Esophagus muscularis mucosa (tissue), 4 donors: ENCODE measurements at regions not wholly inside any gene's neighbourhood (a gene's known extent, or its start where the extent isn't known, plus 50 kb on each side); places are given as distances from the start of the nearest gene placed in this dataset.

Experiments used
- DNase-seq: peaks from one replicate; pipeline ENCODE4 v3.0.0-alpha.2; 2017; ENCODE audit errors: extremely low spot score
- H3K27ac ChIP-seq, 4 donors: fragments of 200-600 bp; sonication (generic); replicated peaks in 1 of 4; 1 replicate in 3 of 4; 2 replicates in 1 of 4; pipeline ENCODE4 v1.5.1; 2016 to 2019; ENCODE audit warnings: mild to moderate bottlenecking in 1 of 4
- H3K27me3 ChIP-seq, 4 donors: fragments of 200-600 bp; sonication (generic); one replicate each; pipeline versions ENCODE4 v1.5.1 to v1.6.0; 2016 to 2019
- H3K36me3 ChIP-seq, 4 donors: fragments of 200-600 bp; sonication (generic); one replicate each; pipeline ENCODE4 v1.5.1; 2016 to 2019
- H3K4me1 ChIP-seq, 4 donors: fragments of 200-600 bp; sonication (generic); one replicate each; pipeline ENCODE4 v1.5.1; 2016 to 2019
- H3K4me3 ChIP-seq, 4 donors: fragments of 200-600 bp; sonication (generic); 1 replicate in 2 of 4; 2 replicates in 2 of 4; pipeline ENCODE4 v1.5.1; 2016 to 2019; ENCODE audit warnings: mild to moderate bottlenecking in 4 of 4, moderate library complexity in 1 of 4
- H3K9me3 ChIP-seq, 4 donors: fragments of 200-600 bp; sonication (generic); 1 replicate in 3 of 4; 2 replicates in 1 of 4; pipeline ENCODE4 v1.5.1; 2016 to 2019
- CTCF ChIP-seq, 3 experiments: fragments of 200-600 bp in 2 of 3; fragments of 450-650 bp in 1 of 3; sonication (generic) in 2 of 3; IDR thresholded peaks; one replicate each; pipeline ENCODE4 v1.5.1; 2017 to 2019; ENCODE audit warnings: antibody characterized with exemption in 3 of 3, mild to moderate bottlenecking in 2 of 3, moderate library complexity in 1 of 3
- EP300 ChIP-seq: sonication (generic); formaldehyde crosslinking; IDR thresholded peaks from one replicate; pipeline ENCODE4 v1.6.1; 2017; ENCODE audit warnings: antibody characterized with exemption
- POLR2A ChIP-seq: fragments of 450-650 bp; IDR thresholded peaks from one replicate; pipeline ENCODE4 v1.6.1; 2017; ENCODE audit warnings: antibody characterized with exemption, moderate library complexity, mild to moderate bottlenecking, low read depth
- POLR2AphosphoS5 ChIP-seq, 2 donors: sonication (generic); formaldehyde crosslinking; IDR thresholded peaks; one replicate each; pipeline ENCODE4 v1.6.1; 2017; ENCODE audit warnings: antibody characterized with exemption in 2 of 2
- WGBS: methylation state at CpG from one replicate; pipeline ENCODE4 v1.1.5; 2018; 5-methylcytosine and 5-hydroxymethylcytosine counted together
- intact Hi-C: fragments of 100-400 bp; cut with DNase I; formaldehyde crosslinking; loops from one replicate; pipeline ENCODE4 v1.15.1; 2023

- WGBS: 82% methylated on average over 1 of the region's 1 CpG
- Histone ChIP-seq H3K27ac (no peak overlapping the region), H3K27me3 (no peaks in the 10 kb centered on the region), H3K36me3 (no peaks in the 10 kb centered on the region), H3K4me3 (no peak overlapping the region), H3K4me1 (no peaks in the 10 kb centered on the region), H3K9me3 (peaks cover 0 to 8% (median 0%) of the 10 kb centered on the region in 4 donors)
- peak; percentile 77 for DNase-seq
- intact Hi-C loops: no loop called here
- TF ChIP-seq POLR2A (no peak), POLR2AphosphoS5 (IDR thresholded peaks at IDR 0.05) (no peak), EP300 (no peak), CTCF (IDR thresholded peaks at IDR 0.05) (no peak)
These were observed 172.4 kb upstream of the CXCR4 start for GRCh38 chr2:136290326-136290725.

GRCh38 chr2:136288249-136288648 is 170.3 kb upstream of the CXCR4 start:
- 88% methylated on average over 6 of the region's 6 CpGs for WGBS
- Histone ChIP-seq H3K4me1 (no peaks in the 10 kb centered on the region), H3K27ac (no peak overlapping the region), H3K36me3 (no peaks in the 10 kb centered on the region), H3K4me3 (no peak overlapping the region), H3K9me3 (peaks cover 0 to 8% (median 0%) of the 10 kb centered on the region in 4 donors), H3K27me3 (no peaks in the 10 kb centered on the region)
- TF ChIP-seq CTCF (IDR thresholded peaks at IDR 0.05) (no peak), EP300 (no peak), POLR2AphosphoS5 (IDR thresholded peaks at IDR 0.05) (no peak), POLR2A (no peak)
- intact Hi-C loops: no loop called here
- DNase-seq: peak; percentile 47

- DNase-seq: peak; percentile 31
- 75% methylated on average over 3 of the region's 3 CpGs for WGBS
- intact Hi-C loops: no loop called here
- H3K9me3 ChIP-seq: peaks cover 0 to 8% (median 0%) of the 10 kb centered on the region in 4 donors
- H3K27me3 ChIP-seq: no peaks in the 10 kb centered on the region
- no peaks in the 10 kb centered on the region for H3K4me1 ChIP-seq
- TF ChIP-seq POLR2AphosphoS5 (IDR thresholded peaks at IDR 0.05) (no peak), CTCF (IDR thresholded peaks at IDR 0.05) (no peak), POLR2A (no peak), EP300 (no peak)
- H3K27ac ChIP-seq: no peak overlapping the region
- H3K36me3 ChIP-seq: no peaks in the 10 kb centered on the region
- H3K4me3 ChIP-seq: no peak overlapping the region
These were observed 168.5 kb upstream of the CXCR4 start for GRCh38 chr2:136286423-136286822.

GRCh38 chr2:136284226-136285119 is 166.5 kb upstream of the CXCR4 start:
- Histone ChIP-seq H3K4me1 (no peaks in the 10 kb centered on the region), H3K27ac (no peak overlapping the region), H3K4me3 (no peak overlapping the region), H3K36me3 (no peaks in the 10 kb centered on the region), H3K27me3 (no peaks in the 10 kb centered on the region), H3K9me3 (no peaks in the 10 kb centered on the region)
- DNase-seq: peak; percentile 19
- intact Hi-C loops: no loop called here
- TF ChIP-seq POLR2A (no peak), EP300 (no peak), POLR2AphosphoS5 (IDR thresholded peaks at IDR 0.05) (no peak), CTCF (IDR thresholded peaks at IDR 0.05) (no peak)
- WGBS: 88% methylated on average over 4 of the region's 4 CpGs

- no peaks in the 10 kb centered on the region for H3K27me3 ChIP-seq
- no peaks in the 10 kb centered on the region for H3K9me3 ChIP-seq
- no peak overlapping the region for H3K4me3 ChIP-seq
- H3K36me3 ChIP-seq: no peaks in the 10 kb centered on the region
- intact Hi-C loops: no loop called here
- H3K4me1 ChIP-seq: no peaks in the 10 kb centered on the region
- TF ChIP-seq EP300: no peak
- no peak for TF ChIP-seq POLR2AphosphoS5 (IDR thresholded peaks at IDR 0.05)
- no peak for TF ChIP-seq POLR2A
- no peak for TF ChIP-seq CTCF (IDR thresholded peaks at IDR 0.05)
- H3K27ac ChIP-seq: no peak overlapping the region
- DNase-seq: peak; percentile 64
- 78% methylated on average over 6 of the region's 6 CpGs for WGBS
These were observed 164.3 kb upstream of the CXCR4 start for GRCh38 chr2:136282251-136282650.
